ENCODE measurements at regions not wholly inside any gene's neighbourhood (a gene's known extent, or its start where the extent isn't known, plus 50 kb on each side); places are given as distances from the start of the nearest gene placed in this dataset.
"Not testable (repeated sequence)": the region's sequence is repeated elsewhere in the genome, so short reads cannot be mapped to it uniquely, and the experiment has no call there.

- no peak for DNase-seq
Measured at GRCh38 chr10:55242544-55242943, 441.5 kb upstream of the PCDH15 start.

DNA sequence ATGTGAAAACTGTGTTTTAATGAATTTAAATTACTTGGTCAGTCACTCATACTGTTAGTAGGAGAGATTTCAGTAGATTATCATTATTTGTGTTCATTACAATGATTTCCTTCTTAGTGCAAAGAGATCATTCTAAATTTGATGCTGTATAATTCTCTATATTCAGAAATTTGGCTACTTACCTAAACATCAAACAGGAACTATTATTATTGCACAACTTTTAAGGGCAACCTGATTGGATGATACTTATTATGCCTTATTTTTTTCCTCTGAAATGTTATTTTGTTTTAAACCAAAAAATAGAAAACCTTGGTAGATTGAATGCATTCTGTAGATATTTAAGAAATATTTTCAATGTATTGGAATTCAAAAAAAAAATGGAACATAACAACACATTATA is 436.4 kb upstream of the PCDH15 start:
- DNase-seq, result no peak

DNA sequence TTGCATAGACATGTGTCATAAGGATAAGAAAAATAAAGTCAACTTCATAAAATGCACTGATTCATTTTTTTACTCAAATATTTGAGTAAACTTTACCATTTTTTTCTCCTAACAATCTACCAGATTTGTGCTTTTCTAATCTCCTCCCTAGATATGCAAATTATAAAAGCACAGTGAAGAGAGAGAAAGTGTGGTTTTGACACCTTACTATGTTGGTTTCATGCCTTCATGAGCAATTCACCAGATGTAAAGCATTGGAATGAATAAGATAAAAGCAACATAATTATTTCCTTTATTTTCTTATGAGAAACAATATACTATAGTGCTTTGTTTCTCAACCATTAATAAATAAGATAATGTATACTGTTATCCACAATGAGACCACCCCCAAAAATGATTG is 432.5 kb upstream of the PCDH15 start:
- DNase-seq, result no peak

- DNase-seq, result no peak
Measured at GRCh38 chr10:55233090-55233489, 432.1 kb upstream of the PCDH15 start.

DNA sequence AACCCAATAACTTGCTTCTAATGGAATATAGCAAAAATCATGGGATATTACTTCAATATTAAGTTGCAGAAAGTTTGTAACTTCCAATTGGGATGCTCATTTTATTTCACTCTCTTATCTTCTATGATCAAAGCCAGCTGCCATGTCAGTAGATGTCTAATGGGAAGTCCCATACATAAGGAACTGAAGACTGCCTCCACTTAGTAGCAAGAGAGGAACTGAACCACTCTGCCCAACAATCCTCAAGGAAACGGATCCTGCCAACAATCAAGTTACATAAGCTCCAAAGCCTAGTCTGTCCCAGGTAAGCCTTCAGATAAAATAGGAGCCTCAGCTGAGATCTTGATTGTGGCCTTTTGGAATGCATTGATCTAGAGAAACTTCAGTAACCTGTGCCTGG is 431.5 kb upstream of the PCDH15 start:
- DNase-seq, result no peak

GRCh38 chr10:55227967-55228366 is 426.9 kb upstream of the PCDH15 start:
- no peak for DNase-seq

DNA sequence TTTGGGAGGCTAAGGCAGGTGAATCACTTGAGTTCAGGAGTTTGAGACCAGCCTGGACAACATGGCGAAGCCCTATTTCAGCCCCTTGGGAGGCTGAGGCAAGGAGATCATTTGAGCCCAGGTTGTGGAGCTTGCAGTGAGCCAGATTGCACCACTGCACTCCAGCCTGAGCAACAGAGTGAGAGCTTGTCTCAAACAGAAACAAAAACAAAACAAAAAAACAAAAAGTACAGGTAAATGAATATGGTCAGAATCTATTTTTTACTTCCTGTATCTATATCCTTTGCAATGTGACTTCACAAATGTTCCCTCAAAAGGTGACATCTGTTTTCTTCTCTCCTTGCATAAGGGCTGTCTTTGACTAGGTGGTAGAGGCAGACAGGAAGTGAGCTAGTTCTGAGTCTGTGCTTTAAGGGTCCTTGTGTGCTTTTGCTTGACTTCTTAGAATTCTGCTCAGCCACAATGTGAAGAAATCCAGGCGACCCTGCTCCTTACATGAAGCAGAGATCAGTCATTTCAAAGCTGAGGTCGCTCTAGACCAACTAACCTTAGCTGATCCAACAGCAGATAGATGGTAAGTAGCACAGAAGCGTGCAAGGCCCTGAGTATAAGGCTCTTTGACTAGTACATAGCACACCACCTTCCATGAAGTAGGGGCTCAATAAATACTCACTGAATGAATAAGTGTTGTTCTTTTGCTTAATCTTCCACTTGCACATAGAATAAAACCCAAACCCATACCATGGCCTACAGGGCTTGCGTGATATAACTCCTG is 423.2 kb upstream of the PCDH15 start:
- no peak for DNase-seq

GRCh38 chr10:55223352-55223751 is 422.3 kb upstream of the PCDH15 start:
- no peak for DNase-seq

DNA sequence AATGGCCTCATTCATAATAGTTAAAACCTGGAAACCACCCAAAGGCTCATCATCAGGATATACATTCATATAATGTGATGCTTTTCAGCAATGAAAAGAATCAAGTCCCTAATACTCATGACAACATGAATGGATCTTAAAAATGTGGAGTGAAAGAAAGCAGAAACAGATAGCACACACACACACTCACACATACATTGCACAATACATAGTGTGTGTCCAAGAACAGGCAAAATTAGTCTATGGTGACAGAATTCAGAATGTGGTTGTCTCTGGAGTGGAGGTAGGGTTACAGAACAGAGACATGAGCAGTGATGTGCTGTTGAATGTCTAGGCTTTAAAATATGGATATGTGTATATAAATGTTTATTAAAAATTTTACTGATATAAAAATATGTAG is 419.9 kb upstream of the PCDH15 start:
- DNase-seq, result no peak

DNA sequence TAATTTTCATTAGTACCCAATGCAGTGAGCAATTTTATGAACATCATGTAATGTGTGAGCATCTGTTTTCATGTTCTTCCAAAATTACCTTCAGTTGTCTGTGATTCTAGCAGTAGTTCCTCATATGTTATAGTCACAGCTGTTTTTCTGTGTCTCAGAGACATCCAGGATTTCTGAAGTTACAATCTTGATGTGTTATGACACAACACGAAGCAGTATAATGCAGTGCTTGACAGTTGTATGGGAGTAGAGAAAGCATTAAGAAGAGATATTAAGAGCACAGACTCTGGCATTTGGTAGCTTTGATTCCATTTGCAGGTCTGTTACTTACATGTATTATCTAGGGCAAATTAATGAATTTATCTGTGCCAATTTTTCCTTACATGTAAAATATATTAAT is 414.7 kb upstream of the PCDH15 start:
- DNase-seq, result no peak

- DNase-seq, result no peak
Measured at GRCh38 chr10:55214608-55215007, 413.6 kb upstream of the PCDH15 start.

GRCh38 chr10:55212051-55212450 is 411.0 kb upstream of the PCDH15 start:
- DNase-seq, result no peak

GRCh38 chr10:55203874-55204273 is 402.8 kb upstream of the PCDH15 start:
- DNase-seq, result no peak

DNA sequence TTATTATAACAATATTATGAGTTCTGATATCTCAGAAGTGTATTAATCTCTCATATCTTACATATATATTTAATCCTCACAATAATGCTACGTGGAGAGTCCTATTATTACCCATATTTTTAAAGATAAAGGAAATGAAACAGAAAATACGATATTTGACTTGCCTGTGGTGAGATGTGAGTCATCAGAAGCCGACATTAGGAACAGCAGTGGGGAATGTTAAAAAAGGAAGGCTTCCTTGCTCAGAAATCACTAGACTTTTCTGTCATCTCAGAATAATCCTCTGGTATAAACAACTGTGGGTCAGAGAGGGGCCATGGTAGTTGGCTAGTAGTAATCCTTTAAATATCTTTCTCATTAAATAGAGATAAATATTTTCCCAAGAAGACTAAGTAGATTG is 402.3 kb upstream of the PCDH15 start:
- no peak for DNase-seq

DNA sequence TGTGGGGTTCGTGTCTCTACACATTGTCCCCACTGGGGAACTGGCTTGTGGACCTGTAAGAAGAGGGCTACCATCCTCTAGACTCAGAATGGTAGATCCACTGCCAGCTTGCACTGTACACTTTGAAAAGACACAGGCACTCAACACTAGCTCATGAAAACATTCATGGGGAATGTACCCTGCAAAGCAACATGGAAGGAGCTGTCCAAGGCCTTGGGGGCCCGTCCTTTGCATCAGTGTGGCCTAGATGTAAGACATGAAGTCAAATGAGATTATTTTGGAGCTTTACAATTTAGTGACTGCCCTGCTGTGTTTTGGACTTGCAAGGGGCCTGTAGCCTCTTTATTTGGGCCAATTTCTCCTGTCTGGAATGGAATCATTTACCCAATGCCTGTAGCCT is 399.0 kb upstream of the PCDH15 start:
- no peak for DNase-seq

- no peak for DNase-seq
Measured at GRCh38 chr10:55191236-55191860, 390.3 kb upstream of the PCDH15 start.

DNA sequence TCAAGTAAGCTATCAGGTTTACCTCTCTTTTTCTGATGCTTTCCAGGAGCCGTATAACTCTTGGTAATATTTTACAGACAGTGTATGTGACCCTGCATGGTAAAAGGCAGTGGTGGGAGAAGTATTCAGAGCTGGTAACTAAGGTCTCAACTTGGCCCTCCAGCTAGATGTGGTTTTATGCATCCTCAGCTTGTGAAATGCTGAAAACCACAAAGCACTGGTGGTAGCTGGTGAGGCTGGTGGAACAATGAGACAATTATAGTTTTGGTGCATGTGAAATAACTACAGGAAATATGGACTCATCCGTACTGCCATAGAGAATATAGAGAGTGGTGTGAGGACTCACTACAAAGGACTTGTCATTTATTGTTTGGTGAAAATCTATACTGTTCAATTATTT is 383.0 kb upstream of the PCDH15 start:
- DNase-seq, result no peak

DNA sequence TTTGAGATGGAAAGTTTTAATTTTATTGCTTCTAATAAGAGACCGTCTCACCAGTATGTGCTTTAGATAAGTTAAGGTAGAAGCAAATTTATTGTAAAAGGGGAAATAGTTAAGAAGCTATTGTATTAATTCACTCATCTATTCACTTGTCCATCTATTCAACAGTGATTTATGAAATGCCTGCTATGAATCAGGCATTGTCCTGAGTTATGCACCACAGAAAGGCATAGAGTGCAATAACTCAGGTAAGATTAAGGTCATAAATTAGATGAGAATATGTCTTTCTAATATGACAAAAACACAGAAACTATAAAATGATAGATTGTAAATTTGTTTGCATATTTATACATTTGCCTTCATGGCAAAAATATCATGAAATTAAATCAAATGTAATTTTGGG is 379.3 kb upstream of the PCDH15 start:
- DNase-seq, result no peak

GRCh38 chr10:55174419-55174818 is 373.4 kb upstream of the PCDH15 start:
- DNase-seq, result no peak

GRCh38 chr10:55169493-55169892 is 368.5 kb upstream of the PCDH15 start:
- DNase-seq, result no peak

DNA sequence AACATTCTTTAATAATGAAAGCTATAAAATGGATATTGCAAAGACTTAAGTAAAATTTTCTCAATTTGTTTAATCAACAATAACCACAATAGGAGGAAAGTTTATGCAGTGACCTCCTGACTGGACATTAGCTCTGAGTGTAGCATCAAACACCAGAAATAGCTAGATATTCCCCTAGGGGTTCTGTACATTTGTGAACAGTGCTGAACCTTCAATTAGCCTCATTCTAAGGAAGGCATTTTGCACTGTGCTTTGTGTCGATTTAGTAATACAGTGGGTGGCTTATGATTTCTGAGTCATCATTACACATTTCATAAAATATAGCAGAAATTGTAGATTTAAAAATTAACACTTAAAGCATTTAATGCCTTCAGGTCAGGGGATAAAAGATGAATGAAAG is 367.3 kb upstream of the PCDH15 start:
- DNase-seq, result no peak

DNA sequence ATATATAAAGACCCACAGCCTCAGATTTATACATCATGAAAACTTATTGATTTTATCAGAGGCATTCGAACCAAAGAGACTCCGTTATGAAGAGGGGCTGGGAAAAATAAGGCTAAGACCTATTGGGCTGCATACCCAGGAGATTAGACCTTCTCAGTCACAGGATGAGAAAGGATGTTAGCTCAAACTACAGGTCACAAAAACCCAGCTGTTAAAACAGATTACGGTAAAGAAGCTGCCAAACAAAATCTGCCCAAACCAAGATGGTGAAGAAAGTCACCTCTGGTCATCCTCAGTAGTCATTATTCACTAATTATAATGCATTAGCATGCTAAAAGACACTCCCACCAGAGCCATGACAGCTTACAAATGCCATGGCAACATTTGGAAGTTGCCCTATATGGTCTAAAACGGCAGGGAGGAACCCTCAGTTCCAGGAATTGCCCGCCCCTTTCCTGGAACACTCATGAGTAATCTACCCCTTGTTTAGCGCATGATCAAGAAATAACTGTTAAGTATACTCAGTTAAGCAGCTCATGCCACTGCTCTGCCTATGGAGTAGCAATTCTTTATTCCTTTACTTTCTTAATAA is 362.5 kb upstream of the PCDH15 start:
- DNase-seq, result no peak

DNA sequence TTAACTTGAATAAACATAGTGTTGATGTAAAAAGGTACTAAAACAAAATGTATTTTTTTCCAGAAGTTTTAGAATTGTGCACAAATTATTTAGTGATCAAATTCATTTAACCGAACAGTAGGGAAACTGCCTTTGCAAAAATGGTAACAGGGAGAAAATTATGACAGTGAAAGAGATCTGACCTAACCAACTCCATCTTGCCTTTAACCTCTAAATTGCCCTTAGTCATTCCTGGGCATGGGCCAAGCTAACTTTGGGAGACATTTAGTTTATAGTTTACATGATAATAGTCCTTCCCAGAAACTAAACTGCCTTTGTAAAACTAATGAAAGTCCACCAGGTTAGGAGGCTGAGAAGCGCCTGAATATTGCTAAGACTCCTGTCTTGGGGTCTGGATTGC is 361.3 kb upstream of the PCDH15 start:
- DNase-seq, result not testable (repeated sequence)
